Fibroblast of skin of left quadriceps (primary cell): ENCODE measurements at regions not wholly inside any gene's neighbourhood (a gene's known extent, or its start where the extent isn't known, plus 50 kb on each side); places are given as distances from the start of the nearest gene placed in this dataset.

Experiments used
- DNase-seq, 2 experiments: peaks; one replicate each; pipeline ENCODE4 v3.0.0-alpha.2; 2013; ENCODE audit warnings: low read depth in 2 of 2

GRCh38 chr11:115910379-115910778 is 406.2 kb upstream of the CADM1 start:
- no peak for DNase-seq

GRCh38 chr11:115906171-115906570 is 402.0 kb upstream of the CADM1 start:
- no peak for DNase-seq

GRCh38 chr11:115905341-115906000 is 401.3 kb upstream of the CADM1 start:
- peak; percentile 60 to 61 for DNase-seq

- DNase-seq = no peak
Measured at GRCh38 chr11:115903179-115903578, 399.0 kb upstream of the CADM1 start.

GRCh38 chr11:115901069-115901468 is 396.9 kb upstream of the CADM1 start:
- no peak for DNase-seq

- no peak for DNase-seq
Measured at GRCh38 chr11:115900111-115900510, 395.9 kb upstream of the CADM1 start.

- no peak for DNase-seq
Measured at GRCh38 chr11:115897707-115898106, 393.5 kb upstream of the CADM1 start.

GRCh38 chr11:115896084-115896483 is 391.9 kb upstream of the CADM1 start:
- no peak for DNase-seq

GRCh38 chr11:115895594-115895993 is 391.4 kb upstream of the CADM1 start:
- DNase-seq = no peak

GRCh38 chr11:115894176-115894575 is 390.0 kb upstream of the CADM1 start:
- DNase-seq = no peak

- DNase-seq = peak in 1 of 2 experiments; percentile 17
Measured at GRCh38 chr11:115893461-115894099, 389.4 kb upstream of the CADM1 start.

- no peak for DNase-seq
Measured at GRCh38 chr11:115892016-115892415, 387.8 kb upstream of the CADM1 start.

- DNase-seq = no peak
Measured at GRCh38 chr11:115891581-115891980, 387.4 kb upstream of the CADM1 start.

GRCh38 chr11:115890500-115890899 is 386.3 kb upstream of the CADM1 start:
- no peak for DNase-seq

- DNase-seq = no peak
Measured at GRCh38 chr11:115889712-115890111, 385.5 kb upstream of the CADM1 start.

- DNase-seq = no peak
Measured at GRCh38 chr11:115887727-115888126, 383.5 kb upstream of the CADM1 start.

GRCh38 chr11:115887316-115887715 is 383.1 kb upstream of the CADM1 start:
- no peak for DNase-seq

GRCh38 chr11:115886422-115886733 is 382.2 kb upstream of the CADM1 start:
- DNase-seq = no peak

- no peak for DNase-seq
Measured at GRCh38 chr11:115885535-115886421, 381.6 kb upstream of the CADM1 start.

- no peak for DNase-seq
Measured at GRCh38 chr11:115884800-115885534, 380.8 kb upstream of the CADM1 start.

- DNase-seq = no peak
Measured at GRCh38 chr11:115874843-115875242, 370.6 kb upstream of the CADM1 start.

GRCh38 chr11:115873813-115874212 is 369.6 kb upstream of the CADM1 start:
- no peak for DNase-seq
